Colonic mucosa (tissue), 4 donors: ENCODE measurements at regions not wholly inside any gene's neighbourhood (a gene's known extent, or its start where the extent isn't known, plus 50 kb on each side); places are given as distances from the start of the nearest gene placed in this dataset.
"Not testable (repeated sequence)": the region's sequence is repeated elsewhere in the genome, so short reads cannot be mapped to it uniquely, and the experiment has no call there.

Experiments
- DNase-seq: peaks from one replicate; pipeline ENCODE4 v3.0.0-alpha.2; 2020
- H3K27ac ChIP-seq: fragments of 200-600 bp; one replicate; pipeline ENCODE4 v1.8.0; 2021
- H3K27me3 ChIP-seq: fragments of 200-600 bp; one replicate; pipeline ENCODE4 v1.8.0; 2021
- H3K36me3 ChIP-seq: fragments of 200-600 bp; one replicate; pipeline ENCODE4 v1.8.0; 2021
- H3K4me1 ChIP-seq: fragments of 200-600 bp; one replicate; pipeline ENCODE4 v1.8.0; 2021; ENCODE audit warnings: mild to moderate bottlenecking
- H3K4me3 ChIP-seq: fragments of 200-600 bp; one replicate; pipeline ENCODE4 v1.8.0; 2021
- H3K9ac ChIP-seq, 2 donors: one replicate each; pipeline ENCODE4 v1.7.0; 2013; ENCODE audit warnings: control low read depth in 2 of 2, low read depth in 2 of 2, low read length in 2 of 2
- H3K9me3 ChIP-seq: fragments of 200-600 bp; one replicate; pipeline ENCODE4 v1.8.0; 2021
- intact Hi-C: fragments of 100-400 bp; cut with DNase I; formaldehyde crosslinking; loops from one replicate; pipeline ENCODE4 v1.14.1; 2022
- TF ChIP-seq, protein P1 (sequence below): fragments of 200-600 bp; IDR thresholded peaks from one replicate; pipeline ENCODE4 v1.8.0; 2022; ENCODE audit warnings: antibody characterized with exemption, mild to moderate bottlenecking
- donor health status: healthy.
- donor health status: DM: no; HTN: no; CAD: no.
- donor health status: DM: no; HTN: no; CAD: no.

DNA sequence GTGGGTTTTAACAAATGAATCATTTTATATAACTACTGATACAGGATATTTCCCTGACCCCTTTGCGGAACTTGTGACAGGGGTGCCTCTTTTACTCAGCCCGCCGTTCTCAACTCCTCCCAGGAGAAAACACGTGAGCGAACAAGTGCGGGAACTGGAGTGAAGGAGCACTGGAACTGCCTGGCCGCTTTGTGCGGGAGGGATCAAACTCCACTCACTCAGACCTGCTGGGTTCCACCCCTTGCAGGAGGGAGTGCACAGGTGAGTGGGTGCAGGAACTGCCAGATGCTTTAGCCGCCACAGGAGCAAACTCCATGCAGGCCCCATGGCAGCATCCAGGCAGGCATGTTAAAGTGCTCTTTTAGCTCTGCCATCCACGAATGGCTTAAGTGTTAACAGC lies 513.4 kb upstream of the GRM3 start:
- Histone ChIP-seq H3K36me3 (no peaks in the 10 kb centered on the region), H3K9ac (no peak overlapping the region), H3K9me3 (no peaks in the 10 kb centered on the region), H3K27me3 (no peaks in the 10 kb centered on the region), H3K27ac (no peak overlapping the region), H3K4me1 (no peaks in the 10 kb centered on the region), H3K4me3 (no peak overlapping the region)
- intact Hi-C loops = no loop called here
- no peak for DNase-seq
- TF ChIP-seq, protein P1, sequence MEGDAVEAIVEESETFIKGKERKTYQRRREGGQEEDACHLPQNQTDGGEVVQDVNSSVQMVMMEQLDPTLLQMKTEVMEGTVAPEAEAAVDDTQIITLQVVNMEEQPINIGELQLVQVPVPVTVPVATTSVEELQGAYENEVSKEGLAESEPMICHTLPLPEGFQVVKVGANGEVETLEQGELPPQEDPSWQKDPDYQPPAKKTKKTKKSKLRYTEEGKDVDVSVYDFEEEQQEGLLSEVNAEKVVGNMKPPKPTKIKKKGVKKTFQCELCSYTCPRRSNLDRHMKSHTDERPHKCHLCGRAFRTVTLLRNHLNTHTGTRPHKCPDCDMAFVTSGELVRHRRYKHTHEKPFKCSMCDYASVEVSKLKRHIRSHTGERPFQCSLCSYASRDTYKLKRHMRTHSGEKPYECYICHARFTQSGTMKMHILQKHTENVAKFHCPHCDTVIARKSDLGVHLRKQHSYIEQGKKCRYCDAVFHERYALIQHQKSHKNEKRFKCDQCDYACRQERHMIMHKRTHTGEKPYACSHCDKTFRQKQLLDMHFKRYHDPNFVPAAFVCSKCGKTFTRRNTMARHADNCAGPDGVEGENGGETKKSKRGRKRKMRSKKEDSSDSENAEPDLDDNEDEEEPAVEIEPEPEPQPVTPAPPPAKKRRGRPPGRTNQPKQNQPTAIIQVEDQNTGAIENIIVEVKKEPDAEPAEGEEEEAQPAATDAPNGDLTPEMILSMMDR = no peak

DNA sequence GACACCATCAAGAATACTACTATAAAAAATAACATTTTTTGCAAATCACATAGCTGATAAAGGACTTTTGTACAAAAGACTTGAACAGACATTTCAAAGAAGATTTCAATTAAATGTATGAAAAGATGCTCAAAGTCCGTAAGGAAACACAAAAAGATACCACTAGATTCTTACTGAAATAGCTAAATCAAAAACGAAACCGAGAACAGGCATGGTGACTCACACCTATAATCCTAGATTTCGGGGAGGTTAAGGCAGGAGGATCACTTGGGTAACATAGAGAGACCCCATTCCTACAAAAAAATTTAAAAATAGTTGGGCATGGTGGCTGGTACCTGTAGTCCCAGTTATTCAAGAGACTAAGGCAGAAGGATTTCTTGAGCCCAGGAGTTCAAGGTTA lies 520.2 kb upstream of the GRM3 start:
- TF ChIP-seq, protein P1 = no peak
- intact Hi-C loops = no loop called here
- no peak overlapping the region for H3K9ac ChIP-seq

DNA sequence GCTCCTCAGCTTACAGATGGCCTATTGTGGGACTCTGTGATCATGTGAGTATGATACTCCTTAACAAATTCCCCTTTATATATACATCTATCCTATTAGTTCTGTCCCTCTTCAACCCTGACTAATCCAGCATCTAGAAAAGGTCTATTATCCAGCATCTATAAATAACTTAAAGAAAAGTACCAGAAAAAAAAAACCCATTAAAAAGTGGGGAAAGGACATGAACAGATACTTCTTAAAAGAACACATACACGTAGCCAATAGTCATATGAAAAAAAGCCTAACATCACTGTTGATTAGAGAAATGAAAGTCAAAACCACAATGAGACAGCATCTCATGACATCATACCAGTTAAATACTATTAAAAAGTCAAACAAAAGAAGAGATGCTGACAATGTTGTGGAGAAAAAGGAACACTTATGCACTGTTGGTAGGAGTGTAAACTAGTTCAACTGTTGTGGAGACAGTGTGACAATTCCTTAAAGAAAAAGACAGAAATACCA lies 549.5 kb upstream of the GRM3 start:
- Histone ChIP-seq H3K4me1 (no peaks in the 10 kb centered on the region), H3K4me3 (no peak overlapping the region), H3K36me3 (no peaks in the 10 kb centered on the region), H3K27me3 (no peaks in the 10 kb centered on the region), H3K9ac (no peak overlapping the region), H3K9me3 (no peaks in the 10 kb centered on the region), H3K27ac (no peak overlapping the region)
- DNase-seq = no peak
- intact Hi-C loops = no loop called here
- TF ChIP-seq, protein P1 = no peak

More for the DNA sequence above, 520.2 kb upstream of the GRM3 start:
- Histone ChIP-seq H3K27ac (no peak overlapping the region), H3K4me1 (no peaks in the 10 kb centered on the region), H3K36me3 (no peaks in the 10 kb centered on the region), H3K4me3 (no peak overlapping the region), H3K27me3 (no peaks in the 10 kb centered on the region), H3K9me3 (no peaks in the 10 kb centered on the region)
- no peak for DNase-seq

DNA sequence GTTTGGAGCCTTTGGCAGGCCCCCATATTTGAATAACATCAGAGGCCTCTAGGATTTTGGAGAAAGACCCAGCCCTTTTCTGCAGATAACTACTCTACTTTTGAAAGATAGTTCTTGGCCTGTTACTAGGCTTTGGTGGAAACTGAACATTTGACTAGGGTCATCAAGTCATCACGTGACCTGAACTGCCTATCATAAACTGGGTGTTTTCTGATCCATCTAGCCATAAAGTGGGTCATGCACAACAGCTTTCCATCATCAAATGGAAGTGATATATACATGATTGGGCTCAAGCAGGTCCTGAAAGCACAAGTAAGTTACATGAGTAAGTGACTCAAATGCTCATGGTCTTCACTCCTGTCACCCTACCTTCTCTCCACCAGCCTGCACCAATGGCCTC lies 552.3 kb upstream of the GRM3 start:
- no peak for DNase-seq
- no peaks in the 10 kb centered on the region for H3K36me3 ChIP-seq
- intact Hi-C loops = no loop called here
- no peaks in the 10 kb centered on the region for H3K27me3 ChIP-seq
- no peaks in the 10 kb centered on the region for H3K4me1 ChIP-seq
- no peak overlapping the region for H3K4me3 ChIP-seq
- H3K27ac ChIP-seq = no peak overlapping the region
- TF ChIP-seq, protein P1 = no peak
- H3K9ac ChIP-seq = no peak overlapping the region
- no peaks in the 10 kb centered on the region for H3K9me3 ChIP-seq

DNA sequence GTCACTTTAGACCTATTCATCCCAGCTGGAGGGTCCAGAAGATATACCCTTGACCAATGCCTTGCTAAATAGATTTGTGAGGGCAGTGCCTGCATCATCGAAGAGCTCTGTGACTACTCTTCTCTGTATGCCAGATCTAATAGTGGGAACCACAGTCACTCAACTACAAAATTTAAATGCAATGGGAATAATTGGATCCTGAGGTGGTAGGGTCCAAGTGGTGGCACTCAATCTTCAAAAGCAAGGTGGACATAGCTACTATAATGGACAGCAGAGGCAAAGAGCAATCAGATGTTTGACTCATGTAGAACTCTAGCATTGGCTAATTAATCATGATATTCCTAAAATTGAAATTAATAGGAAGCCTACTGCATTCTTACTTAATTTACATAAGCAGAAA lies 554.3 kb upstream of the GRM3 start:
- TF ChIP-seq, protein P1 = no peak
- no peak for DNase-seq
- Histone ChIP-seq H3K4me3 (no peak overlapping the region), H3K4me1 (no peaks in the 10 kb centered on the region), H3K27me3 (no peaks in the 10 kb centered on the region), H3K36me3 (no peaks in the 10 kb centered on the region), H3K9me3 (no peaks in the 10 kb centered on the region), H3K9ac (no peak overlapping the region), H3K27ac (no peak overlapping the region)
- intact Hi-C loops = no loop called here

DNA sequence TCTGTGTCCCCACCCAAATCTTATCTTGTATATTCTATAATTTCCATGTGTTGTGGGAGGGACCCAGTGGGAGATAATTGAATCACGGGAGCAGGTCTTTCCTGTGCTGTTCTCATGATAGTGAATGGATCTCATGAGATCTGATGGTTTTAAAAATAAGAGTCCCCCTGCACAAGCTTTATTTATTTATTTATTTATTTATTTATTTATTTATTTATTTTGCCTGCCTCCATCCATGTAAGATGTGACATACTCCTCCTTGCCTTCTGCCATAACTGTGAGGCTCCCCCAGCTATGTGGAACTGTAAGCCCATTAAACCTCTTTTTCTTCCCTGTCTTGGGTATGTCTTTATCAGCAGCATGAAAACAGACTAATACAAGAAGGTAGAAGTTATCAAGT lies 579.1 kb upstream of the GRM3 start:
- H3K4me3 ChIP-seq, H3K9ac ChIP-seq, H3K4me1 ChIP-seq, H3K27ac ChIP-seq, H3K27me3 ChIP-seq, intact Hi-C loops, H3K9me3 ChIP-seq, DNase-seq, H3K36me3 ChIP-seq: not testable (repeated sequence)
